ENCODE measurements at regions not wholly inside any gene's neighbourhood (a gene's known extent, or its start where the extent isn't known, plus 50 kb on each side); places are given as distances from the start of the nearest gene placed in this dataset.

DNA sequence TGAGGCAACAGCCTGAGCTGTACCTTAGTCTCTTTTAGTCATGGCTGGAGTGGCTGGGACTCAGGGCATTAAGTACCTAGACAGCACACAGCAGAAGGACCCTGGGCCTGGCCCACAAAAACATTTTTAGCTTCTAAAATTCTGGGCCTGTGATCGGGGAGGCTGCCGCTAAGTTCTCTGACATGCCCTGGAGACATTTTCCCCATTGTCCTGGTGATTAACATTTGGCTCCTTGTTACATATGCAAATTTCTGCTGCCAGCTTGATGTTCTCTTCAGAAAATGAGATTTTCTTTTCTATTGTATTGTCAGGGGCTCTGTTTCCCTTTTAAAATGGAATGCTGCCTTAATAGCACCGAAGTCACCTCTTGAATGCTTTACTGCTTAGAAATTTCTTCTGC, 952.4 kb downstream of the TRAM1L1 start:
- TF ChIP-seq, protein P1, sequence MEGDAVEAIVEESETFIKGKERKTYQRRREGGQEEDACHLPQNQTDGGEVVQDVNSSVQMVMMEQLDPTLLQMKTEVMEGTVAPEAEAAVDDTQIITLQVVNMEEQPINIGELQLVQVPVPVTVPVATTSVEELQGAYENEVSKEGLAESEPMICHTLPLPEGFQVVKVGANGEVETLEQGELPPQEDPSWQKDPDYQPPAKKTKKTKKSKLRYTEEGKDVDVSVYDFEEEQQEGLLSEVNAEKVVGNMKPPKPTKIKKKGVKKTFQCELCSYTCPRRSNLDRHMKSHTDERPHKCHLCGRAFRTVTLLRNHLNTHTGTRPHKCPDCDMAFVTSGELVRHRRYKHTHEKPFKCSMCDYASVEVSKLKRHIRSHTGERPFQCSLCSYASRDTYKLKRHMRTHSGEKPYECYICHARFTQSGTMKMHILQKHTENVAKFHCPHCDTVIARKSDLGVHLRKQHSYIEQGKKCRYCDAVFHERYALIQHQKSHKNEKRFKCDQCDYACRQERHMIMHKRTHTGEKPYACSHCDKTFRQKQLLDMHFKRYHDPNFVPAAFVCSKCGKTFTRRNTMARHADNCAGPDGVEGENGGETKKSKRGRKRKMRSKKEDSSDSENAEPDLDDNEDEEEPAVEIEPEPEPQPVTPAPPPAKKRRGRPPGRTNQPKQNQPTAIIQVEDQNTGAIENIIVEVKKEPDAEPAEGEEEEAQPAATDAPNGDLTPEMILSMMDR (IDR thresholded peaks at IDR 0.05) = no peak
- TF ChIP-seq POLR2AphosphoS5 (IDR thresholded peaks at IDR 0.05) (no peak), POLR2A (IDR thresholded peaks at IDR 0.05) (no peak)
